ENCODE measurements at regions not wholly inside any gene's neighbourhood (a gene's known extent, or its start where the extent isn't known, plus 50 kb on each side); places are given as distances from the start of the nearest gene placed in this dataset.
"Not testable (repeated sequence)": the region's sequence is repeated elsewhere in the genome, so short reads cannot be mapped to it uniquely, and the experiment has no call there.

GRCh38 chr21:6052109-6052508 lies 4469.3 kb upstream of the TPTE start:
- DNase-seq (ENCODE audit: low spot score); ATAC-seq; intact Hi-C loops (cut with DNase I): not testable (repeated sequence)

DNA sequence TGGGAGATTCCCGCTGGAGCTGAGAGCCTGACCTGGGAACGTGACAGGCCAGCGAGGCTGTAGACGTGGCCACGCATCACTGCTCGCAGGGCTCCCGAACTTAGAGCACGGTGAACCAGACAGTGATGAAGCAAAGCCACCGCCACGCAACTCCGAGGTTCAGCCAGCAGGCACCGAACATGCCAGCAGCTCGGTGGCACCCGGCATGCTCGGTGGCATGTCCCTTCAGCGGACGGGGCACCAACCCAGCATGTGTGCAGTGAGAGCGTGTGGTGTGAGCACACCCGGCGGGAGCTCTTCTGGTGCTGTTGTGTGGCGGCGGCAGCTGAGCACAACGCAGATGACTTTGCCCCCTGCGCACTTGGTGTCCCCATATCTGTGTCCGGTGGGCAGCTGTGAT lies 4468.2 kb upstream of the TPTE start:
- DNase-seq (ENCODE audit: low spot score); intact Hi-C loops (cut with DNase I); ATAC-seq: not testable (repeated sequence)

DNA sequence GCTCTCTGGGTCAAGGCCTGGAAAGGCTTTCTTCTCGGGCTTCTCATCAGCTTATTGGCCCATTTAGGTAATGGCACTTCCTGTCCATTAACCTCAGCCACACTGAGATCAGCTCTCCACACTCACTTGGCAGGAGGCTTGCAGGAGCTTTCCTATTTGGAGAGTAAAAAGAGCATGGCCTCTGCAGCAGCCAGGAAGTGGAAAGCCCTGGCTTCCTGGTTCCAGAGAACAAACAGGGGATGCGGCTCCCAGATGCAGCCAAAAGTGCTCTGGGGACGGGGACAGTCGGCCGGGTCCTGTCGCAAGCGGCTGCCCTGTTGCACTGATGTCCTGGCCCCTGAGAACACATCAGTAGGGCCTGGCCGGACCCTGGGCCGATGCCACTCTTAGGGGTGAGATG lies 4462.4 kb upstream of the TPTE start:
- DNase-seq (ENCODE audit: low spot score); intact Hi-C loops (cut with DNase I): not testable (repeated sequence)
- peak; percentile 18 for ATAC-seq

- intact Hi-C loops (cut with DNase I), result not testable (repeated sequence)
Observed at GRCh38 chr21:6060054-6060681, 4461.2 kb upstream of the TPTE start.

DNA sequence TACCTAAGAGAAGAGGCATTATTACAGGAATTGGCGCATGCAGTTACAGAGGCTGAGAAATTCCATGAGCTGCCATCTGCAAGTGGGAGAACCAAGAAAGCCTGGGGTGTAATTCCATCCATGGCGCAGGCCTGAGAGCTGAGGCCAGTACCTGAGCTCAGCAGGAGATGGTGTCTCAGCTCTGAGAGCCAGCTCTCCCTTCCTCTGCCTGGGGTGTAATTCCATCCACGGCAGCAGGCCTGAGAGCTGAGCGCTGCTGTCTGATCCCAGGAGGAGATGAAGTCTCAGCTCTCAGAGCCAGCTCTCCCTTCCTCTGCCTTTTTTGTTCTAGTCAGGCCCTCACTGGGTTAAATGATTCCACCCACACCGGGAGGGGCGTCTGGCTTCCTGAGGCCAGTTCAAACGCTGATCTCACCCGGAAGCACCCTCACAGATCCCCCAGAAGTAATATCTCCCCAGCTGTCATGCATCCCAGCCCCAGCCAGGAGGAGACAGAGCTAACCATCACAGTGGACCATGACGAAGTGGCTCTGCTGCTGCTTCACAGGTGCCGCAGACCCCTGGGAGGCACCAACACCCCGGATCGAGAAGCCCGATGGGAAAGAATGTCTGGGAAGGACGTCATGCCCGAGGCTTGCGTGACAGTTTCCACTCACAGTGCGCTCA lies 4454.9 kb upstream of the TPTE start:
- DNase-seq (ENCODE audit: low spot score); intact Hi-C loops (cut with DNase I): not testable (repeated sequence)
- ATAC-seq, result peak; percentile 62

More at GRCh38 chr21:6060054-6060681, 4461.2 kb upstream of the TPTE start:
- DNase-seq (ENCODE audit: low spot score), result not testable (repeated sequence)
- peak; percentile 84 for ATAC-seq

GRCh38 chr21:6068098-6068831 lies 4453.1 kb upstream of the TPTE start:
- DNase-seq (ENCODE audit: low spot score); ATAC-seq; intact Hi-C loops (cut with DNase I): not testable (repeated sequence)

- intact Hi-C loops (cut with DNase I); ATAC-seq; DNase-seq (ENCODE audit: low spot score): not testable (repeated sequence)
Observed at GRCh38 chr21:6070213-6070612, 4451.2 kb upstream of the TPTE start.

- intact Hi-C loops (cut with DNase I); DNase-seq (ENCODE audit: low spot score); ATAC-seq: not testable (repeated sequence)
Observed at GRCh38 chr21:6072691-6073090, 4448.7 kb upstream of the TPTE start.

DNA sequence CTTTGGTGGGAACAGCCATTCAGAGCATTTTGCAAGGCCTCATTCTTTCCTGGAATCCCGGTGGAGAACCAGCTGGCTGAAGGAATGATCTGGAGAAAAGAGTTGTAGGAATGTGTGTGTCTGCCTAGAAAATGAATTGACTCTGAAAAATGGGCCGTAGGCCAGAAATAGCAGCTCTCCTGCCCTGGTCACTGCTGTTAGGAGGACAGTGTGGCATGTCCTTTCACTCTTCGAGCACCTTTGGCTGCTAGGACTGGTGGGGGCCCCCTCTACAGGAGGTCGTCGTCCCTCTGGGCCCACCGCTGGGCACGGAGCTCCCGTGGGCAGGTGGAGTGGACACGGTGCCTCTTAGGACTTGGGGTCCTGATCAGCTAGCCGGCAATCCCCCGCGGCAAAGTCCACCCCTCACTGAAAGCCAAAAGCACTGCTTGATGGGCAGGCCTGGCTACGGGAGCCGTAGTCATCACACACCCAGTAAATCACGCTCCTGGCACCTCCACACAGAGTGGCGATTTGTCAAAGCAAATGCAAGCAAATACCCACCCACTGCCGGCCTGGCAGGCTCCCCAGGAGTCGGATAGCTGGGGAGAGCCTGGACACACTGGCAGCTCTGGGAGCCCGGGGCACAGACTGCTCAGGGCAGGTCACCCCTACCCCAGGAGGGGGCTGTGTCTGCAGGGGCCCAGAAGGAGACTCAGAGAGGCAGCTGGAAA lies 4447.2 kb upstream of the TPTE start:
- DNase-seq (ENCODE audit: low spot score); intact Hi-C loops (cut with DNase I): not testable (repeated sequence)
- peak; percentile 50 for ATAC-seq

DNA sequence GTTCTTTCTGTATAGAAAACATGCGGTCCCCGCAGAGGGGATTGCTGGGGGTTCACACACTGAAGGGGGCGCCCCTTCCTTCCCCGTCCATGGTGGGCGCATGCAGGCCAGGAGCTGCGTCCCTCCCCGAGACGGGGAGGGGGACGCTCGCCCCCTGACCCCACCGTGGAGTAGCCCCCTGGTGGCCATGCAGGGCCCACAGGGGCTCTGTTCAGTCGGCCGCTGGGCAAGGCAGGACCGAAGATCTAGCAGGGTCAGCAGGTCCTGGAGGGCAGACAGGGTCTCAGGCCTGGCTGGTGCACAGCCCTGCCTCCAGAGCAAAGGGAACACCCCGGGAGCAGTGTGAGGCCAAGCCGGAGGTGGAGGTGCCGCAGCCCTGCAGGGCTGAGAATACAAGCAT lies 4446.4 kb upstream of the TPTE start:
- peak; percentile 27 for ATAC-seq
- DNase-seq (ENCODE audit: low spot score); intact Hi-C loops (cut with DNase I): not testable (repeated sequence)

- intact Hi-C loops (cut with DNase I); DNase-seq (ENCODE audit: low spot score): not testable (repeated sequence)
- ATAC-seq, result peak; percentile 60
Observed at GRCh38 chr21:6075627-6076208, 4445.7 kb upstream of the TPTE start.

DNA sequence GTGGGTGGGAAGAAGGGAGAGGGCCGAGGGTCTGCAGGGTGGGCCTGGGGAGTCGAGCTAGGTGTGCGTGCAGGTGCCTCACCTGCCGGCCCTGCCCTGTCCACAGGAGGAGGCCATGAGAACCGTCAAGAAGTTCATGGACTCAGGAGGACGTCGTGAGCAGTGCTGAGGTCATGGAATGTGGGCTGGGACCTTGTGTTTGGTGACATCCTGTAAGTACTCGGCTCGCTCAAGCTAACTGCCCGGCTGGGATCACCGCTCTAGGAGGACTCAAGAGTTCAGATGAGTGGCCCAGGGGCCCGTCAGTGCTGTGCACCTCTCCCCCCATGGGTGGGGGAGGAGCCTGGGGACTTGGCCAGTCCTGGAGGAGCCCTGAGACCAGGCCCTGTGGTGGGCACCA lies 4444.0 kb upstream of the TPTE start:
- DNase-seq (ENCODE audit: low spot score); ATAC-seq; intact Hi-C loops (cut with DNase I): not testable (repeated sequence)

- peak; percentile 8 for DNase-seq (ENCODE audit: low spot score)
- intact Hi-C loops (cut with DNase I); ATAC-seq: not testable (repeated sequence)
Observed at GRCh38 chr21:6078902-6079301, 4442.5 kb upstream of the TPTE start.

GRCh38 chr21:6080941-6081655 lies 4440.3 kb upstream of the TPTE start:
- intact Hi-C loops (cut with DNase I); DNase-seq (ENCODE audit: low spot score): not testable (repeated sequence)
- peak; percentile 83 for ATAC-seq

GRCh38 chr21:6082166-6082565 lies 4439.2 kb upstream of the TPTE start:
- intact Hi-C loops (cut with DNase I); ATAC-seq; DNase-seq (ENCODE audit: low spot score): not testable (repeated sequence)

- ATAC-seq; intact Hi-C loops (cut with DNase I); DNase-seq (ENCODE audit: low spot score): not testable (repeated sequence)
Observed at GRCh38 chr21:6083574-6084120, 4437.7 kb upstream of the TPTE start.

GRCh38 chr21:6086038-6086437 lies 4435.3 kb upstream of the TPTE start:
- intact Hi-C loops (cut with DNase I); DNase-seq (ENCODE audit: low spot score): not testable (repeated sequence)
- ATAC-seq, result peak; percentile 16

Measured in sciatic nerve (tissue), 2 donors.